ENCODE measurements at regions not wholly inside any gene's neighbourhood (a gene's known extent, or its start where the extent isn't known, plus 50 kb on each side); places are given as distances from the start of the nearest gene placed in this dataset.

GRCh38 chr12:73612551-73612950, 925.1 kb upstream of the ATXN7L3B start (continued):
- TF ChIP-seq REST (IDR thresholded peaks at IDR 0.05; ENCODE audit: unreplicated experiment): no peak
- no peak for TF ChIP-seq JUNB (IDR thresholded peaks at IDR 0.05; ENCODE audit: unreplicated experiment)
- no peak for TF ChIP-seq ZNF114 (CRISPR knock-in tag; IDR thresholded peaks at IDR 0.05)
- no peak for TF ChIP-seq CTCF (conservative IDR thresholded peaks at IDR 0.05; ENCODE audit: low read depth in 2 of 2)

- ATAC-seq (no peak), DNase-seq (ENCODE audit: low spot score) (no peak)
- Histone ChIP-seq H3K27ac (ENCODE audit: low read depth) (no peak overlapping the region), H3K9me2 (ENCODE audit: insufficient read depth) (no peaks in the 10 kb centered on the region; the same call in 1 of the 2 replicates), H3K27me3 (ENCODE audit: insufficient read depth) (no peaks in the 10 kb centered on the region), H3K4me3 (no peak overlapping the region), H4K20me1 (replicated peaks; ENCODE audit: insufficient read depth) (no peaks in the 10 kb centered on the region), H3K79me2 (replicated peaks; ENCODE audit: insufficient read depth) (no peaks in the 10 kb centered on the region), H3F3A (replicated peaks; ENCODE audit: low read depth) (no peaks in the 10 kb centered on the region), H3K4me2 (no peak overlapping the region), H3K4me1 (ENCODE audit: insufficient read depth) (no peaks in the 10 kb centered on the region), H2AFZ (no peak overlapping the region), H3K36me3 (ENCODE audit: insufficient read depth) (no peaks in the 10 kb centered on the region)
- Mint-ChIP-seq H3K4me3 (no peak overlapping the region), H3K9me3 (no peaks in the 10 kb centered on the region; the same call in 2 of the 3 replicates), H3K27me3 (ENCODE audit: insufficient read depth, low read depth, poor library complexity) (no peaks in the 10 kb centered on the region), H3K4me1 (peaks cover 3% of the 10 kb centered on the region; the same call in 1 of the 3 replicates), H3K27ac (no peak overlapping the region), H3K36me3 (ENCODE audit: low read depth) (no peaks in the 10 kb centered on the region)
- TF ChIP-seq ZNF331 (CRISPR knock-in tag; IDR thresholded peaks at IDR 0.05; ENCODE audit: low read depth): no peak
- TF ChIP-seq NANOG (IDR thresholded peaks at IDR 0.05; ENCODE audit: borderline replicate concordance): no peak
- TF ChIP-seq ETS1 (IDR thresholded peaks at IDR 0.05): no peak
- TF ChIP-seq CREB1 (CRISPR knock-in tag; IDR thresholded peaks at IDR 0.05; ENCODE audit: low read depth): no peak
- no peak for TF ChIP-seq JUNB (IDR thresholded peaks at IDR 0.05; ENCODE audit: unreplicated experiment)
- TF ChIP-seq REST (IDR thresholded peaks at IDR 0.05; ENCODE audit: unreplicated experiment): no peak
Observed at GRCh38 chr12:73623421-73623820, 914.2 kb upstream of the ATXN7L3B start.

Measured in GM23338 (cell line).